ENCODE measurements at regions not wholly inside any gene's neighbourhood (a gene's known extent, or its start where the extent isn't known, plus 50 kb on each side); places are given as distances from the start of the nearest gene placed in this dataset.

GRCh38 chr13:90545070-90545840 lies 802.2 kb upstream of the MIR17HG start:
- CTCF ChIA-PET, result no interaction called here
- TF ChIP-seq YY1 (IDR thresholded peaks at IDR 0.05; ENCODE audit: extremely low read depth, insufficient replicate concordance, low read depth, low read length), result no peak
- TF ChIP-seq CBX3 (IDR thresholded peaks at IDR 0.05; ENCODE audit: low read depth), result no peak
- no peak for TF ChIP-seq CEBPB (IDR thresholded peaks at IDR 0.05; ENCODE audit: low read depth)
- no peak for TF ChIP-seq POLR2A (IDR thresholded peaks at IDR 0.05; ENCODE audit: borderline replicate concordance, extremely low read depth, insufficient read depth, insufficient read length)
- TF ChIP-seq REST (IDR thresholded peaks at IDR 0.05; ENCODE audit: low read depth), result no peak
- no peak for TF ChIP-seq ZNF274 (IDR thresholded peaks at IDR 0.05; ENCODE audit: low read depth, low read length)
- no peak for TF ChIP-seq EZH2 (IDR thresholded peaks at IDR 0.05)
- no peak for TF ChIP-seq TCF7L2 (IDR thresholded peaks at IDR 0.05; ENCODE audit: borderline replicate concordance, extremely low read depth, insufficient read depth, insufficient read length)
- no peak for TF ChIP-seq ZFX (IDR thresholded peaks at IDR 0.05)
- TF ChIP-seq ELF1 (IDR thresholded peaks at IDR 0.05; ENCODE audit: borderline replicate concordance, low read depth), result no peak
- TF ChIP-seq CTCF (IDR thresholded peaks at IDR 0.05 in 2 of 3, conservative IDR thresholded peaks at IDR 0.05 in 1 of 3; ENCODE audit: borderline replicate concordance in 1 of 3, insufficient read depth in 1 of 3, low read depth in 2 of 3, low read length in 2 of 3), result no peak
- no peak for TF ChIP-seq JUND (IDR thresholded peaks at IDR 0.05)
- TF ChIP-seq ATF3 (IDR thresholded peaks at IDR 0.05), result no peak
- no peak for TF ChIP-seq EGR1 (IDR thresholded peaks at IDR 0.05; ENCODE audit: low read depth)
- no peak for TF ChIP-seq FOSL1 (IDR thresholded peaks at IDR 0.05; ENCODE audit: low read depth)
- no peak for TF ChIP-seq SIN3A (IDR thresholded peaks at IDR 0.05; ENCODE audit: low read depth)
- no peak for TF ChIP-seq POLR2AphosphoS5 (IDR thresholded peaks at IDR 0.05; ENCODE audit: low read depth, low read length)
- no peak for TF ChIP-seq EZH2phosphoT487 (IDR thresholded peaks at IDR 0.05; ENCODE audit: borderline replicate concordance)
- intact Hi-C loops (cut with micrococcal nuclease), result no loop called here

More at GRCh38 chr13:90545070-90545840, 802.2 kb upstream of the MIR17HG start:
- POLR2A ChIA-PET, result no interaction called here
- H3K9ac ChIP-seq (ENCODE audit: low read length), result no peak overlapping the region
- no peak overlapping the region for H2AFZ ChIP-seq (ENCODE audit: low read depth, low read length, poor library complexity, severe bottlenecking)
- DNase-seq (ENCODE audit: low read depth, low spot score) (no peak), ATAC-seq (no peak)
- H3K27me3 ChIP-seq (ENCODE audit: insufficient read depth, low read length), result no peaks in the 10 kb centered on the region
- RAD21 ChIA-PET (ENCODE audit: low non-redundant PET in 1 of 2, low total read pairs in 2 of 2, uncharacterized antibody in 2 of 2, unreplicated experiment in 2 of 2), result no interaction called here
- no peaks in the 10 kb centered on the region for H3K79me2 ChIP-seq (ENCODE audit: insufficient read depth, low read length)
- H3K9me3 ChIP-seq (ENCODE audit: control insufficient read depth in 1 of 2, insufficient read depth in 1 of 2, low read depth in 1 of 2, low read length in 2 of 2), result no peaks in the 10 kb centered on the region; a peak in 2 of 4 replicates
- no peak overlapping the region for H3K4me2 ChIP-seq (ENCODE audit: low read length)
- no peaks in the 10 kb centered on the region for H4K20me1 ChIP-seq (ENCODE audit: insufficient read depth)
- no peaks in the 10 kb centered on the region for H3K9me2 ChIP-seq (ENCODE audit: insufficient read depth)
- H3K4me1 ChIP-seq (ENCODE audit: control insufficient read depth in 1 of 2, insufficient read depth in 2 of 2, low read length in 2 of 2), result no peaks in the 10 kb centered on the region
- no peaks in the 10 kb centered on the region for H3K36me3 ChIP-seq (ENCODE audit: control insufficient read depth in 1 of 2, insufficient read depth in 2 of 2, low read length in 2 of 2)
- no peak overlapping the region for H3K27ac ChIP-seq (ENCODE audit: low read depth, low read length)
- no TSS peak for BruUV-seq (replicated peaks)
- H3K4me3 ChIP-seq (replicated peaks in 1 of 2; ENCODE audit: low read depth in 1 of 2, low read length in 2 of 2), result no peak overlapping the region

Data from HCT116 (cell line).